GM12878 (cell line): ENCODE measurements at regions not wholly inside any gene's neighbourhood (a gene's known extent, or its start where the extent isn't known, plus 50 kb on each side); places are given as distances from the start of the nearest gene placed in this dataset.

ENCODE experiments used
- CHD4 ChIP-seq: fragments of 200-600 bp; sonication (generic); IDR thresholded peaks from 2 replicates; pipeline ENCODE4 v1.6.1; 2016; ENCODE audit warnings: mild to moderate bottlenecking
- CTCF ChIP-seq, 3 experiments: IDR thresholded peaks in 2 of 3; conservative IDR thresholded peaks in 1 of 3; 2 replicates each; pipeline ENCODE4 v1.5.1; 2011; ENCODE audit warnings: low read depth in 3 of 3, low read length in 3 of 3, mild to moderate bottlenecking in 3 of 3, control low read depth in 2 of 3, moderate library complexity in 2 of 3, inconsistent platforms in 1 of 3, mixed read lengths in 1 of 3; ENCODE audit not compliant: control insufficient read depth in 2 of 3, insufficient read depth in 1 of 3; ENCODE audit errors: extremely low read depth in 1 of 3
- PBX3 ChIP-seq: IDR thresholded peaks from 2 replicates; pipeline ENCODE4 v1.6.1; 2011; ENCODE audit warnings: mild to moderate bottlenecking, low read depth, low read length, moderate library complexity; ENCODE audit not compliant: insufficient replicate concordance

DNA sequence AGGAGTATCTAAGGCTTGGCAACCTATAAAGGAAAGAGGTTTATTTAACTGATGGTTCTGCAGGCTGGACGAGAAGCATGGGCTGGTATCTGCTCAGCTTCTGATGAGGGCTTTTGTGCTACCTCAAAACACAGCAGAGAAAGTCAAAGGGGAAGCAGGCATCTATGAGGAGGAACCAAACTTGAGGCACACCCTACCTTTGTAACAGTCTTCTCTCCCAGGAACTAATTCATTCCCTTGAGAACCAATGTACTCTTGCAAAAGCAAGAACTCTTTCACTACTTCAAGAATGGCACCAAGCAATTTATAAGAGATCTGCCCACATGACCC lies 109.0 kb downstream of the CGGBP1 start:
- no peak for TF ChIP-seq CTCF (IDR thresholded peaks at IDR 0.05 in 2 of 3, conservative IDR thresholded peaks at IDR 0.05 in 1 of 3; ENCODE audit: control insufficient read depth in 2 of 3, extremely low read depth in 1 of 3, insufficient read depth in 1 of 3, low read depth in 3 of 3, low read length in 3 of 3)
- TF ChIP-seq PBX3, result no peak
- no peak for TF ChIP-seq CHD4
